Astrocyte (in vitro differentiated cells and primary cell): ENCODE measurements at regions not wholly inside any gene's neighbourhood (a gene's known extent, or its start where the extent isn't known, plus 50 kb on each side); places are given as distances from the start of the nearest gene placed in this dataset.

Experiments
- DNase-seq: peaks from one replicate; pipeline ENCODE4 v3.0.0-alpha.2; 2010; ENCODE audit warnings: low read depth
- FAIRE-seq: peaks from 2 replicates; lab custom pipeline; 2011; peaks lifted over from hg19 to GRCh38; lab: Jason Lieb, UNC
- H2AFZ ChIP-seq: 2 replicates; pipeline ENCODE4 v1.6.0; 2012; ENCODE audit warnings: low read depth, low read length, inconsistent platforms
- H3K27ac ChIP-seq: 2 replicates; pipeline ENCODE4 v1.5.1; 2011; ENCODE audit warnings: low read depth, low read length, inconsistent platforms
- H3K27me3 ChIP-seq: 2 replicates; pipeline ENCODE4 v1.6.0; 2011; ENCODE audit warnings: low read length, inconsistent platforms; ENCODE audit not compliant: insufficient read depth
- H3K36me3 ChIP-seq: 2 replicates; pipeline ENCODE4 v1.5.1; 2011; ENCODE audit warnings: low read length, inconsistent platforms; ENCODE audit not compliant: insufficient read depth
- H3K4me1 ChIP-seq: 2 replicates; pipeline ENCODE4 v1.5.1; 2011; ENCODE audit warnings: low read length, inconsistent platforms; ENCODE audit not compliant: insufficient read depth
- H3K4me2 ChIP-seq: 2 replicates; pipeline ENCODE4 v1.6.0; 2012; ENCODE audit warnings: low read length, inconsistent platforms
- H3K4me3 ChIP-seq: 2 replicates; pipeline ENCODE4 v1.5.1; 2011; ENCODE audit warnings: low read depth, mild to moderate bottlenecking, low read length, inconsistent platforms; ENCODE audit not compliant: insufficient read depth
- H3K79me2 ChIP-seq: 2 replicates; pipeline ENCODE4 v1.6.0; 2012; ENCODE audit warnings: mild to moderate bottlenecking, low read length, inconsistent platforms; ENCODE audit not compliant: insufficient read depth
- H3K9ac ChIP-seq: 2 replicates; pipeline ENCODE4 v1.6.0; 2012; ENCODE audit warnings: mild to moderate bottlenecking, low read length, inconsistent platforms
- H3K9me3 ChIP-seq: 2 replicates; pipeline ENCODE4 v1.5.1; 2012; ENCODE audit warnings: low read depth, mild to moderate bottlenecking, low read length, inconsistent platforms; ENCODE audit not compliant: insufficient read depth
- H4K20me1 ChIP-seq: 2 replicates; pipeline ENCODE4 v1.6.0; 2012; ENCODE audit warnings: low read length, inconsistent platforms; ENCODE audit not compliant: insufficient read depth
- H3K27ac Mint-ChIP-seq: one replicate; pipeline ENCODE4 v1.8.0; 2021; ENCODE audit warnings: mild to moderate bottlenecking, mixed read lengths; ENCODE audit not compliant: unreplicated experiment
- H3K27me3 Mint-ChIP-seq: one replicate; pipeline ENCODE4 v1.8.0; 2021; ENCODE audit warnings: low read depth, mixed read lengths; ENCODE audit not compliant: unreplicated experiment
- H3K36me3 Mint-ChIP-seq: one replicate; pipeline ENCODE4 v1.8.0; 2021; ENCODE audit warnings: low read depth, mixed read lengths; ENCODE audit not compliant: unreplicated experiment
- H3K4me1 Mint-ChIP-seq: one replicate; pipeline ENCODE4 v1.8.0; 2021; ENCODE audit warnings: low read depth, mixed read lengths; ENCODE audit not compliant: unreplicated experiment
- H3K4me3 Mint-ChIP-seq: one replicate; pipeline ENCODE4 v1.8.0; 2021; ENCODE audit warnings: mild to moderate bottlenecking, moderate library complexity, mixed read lengths; ENCODE audit not compliant: unreplicated experiment
- H3K9me3 Mint-ChIP-seq: one replicate; pipeline ENCODE4 v1.8.0; 2021; ENCODE audit warnings: mild to moderate bottlenecking, mixed read lengths; ENCODE audit not compliant: unreplicated experiment
- CTCF ChIP-seq: IDR thresholded peaks from 2 replicates; pipeline ENCODE4 v1.5.1; 2011; ENCODE audit warnings: low read depth, mild to moderate bottlenecking, inconsistent platforms, low read length, moderate library complexity; ENCODE audit not compliant: insufficient read depth
- EZH2 ChIP-seq: IDR thresholded peaks from 2 replicates; pipeline ENCODE4 v1.6.1; 2012; ENCODE audit warnings: mild to moderate bottlenecking, low read length, inconsistent platforms; ENCODE audit not compliant: insufficient read depth

- Histone ChIP-seq H3K4me3 (no peak overlapping the region), H3K79me2 (no peaks in the 10 kb centered on the region), H4K20me1 (no peaks in the 10 kb centered on the region), H3K36me3 (no peaks in the 10 kb centered on the region), H3K4me2 (no peak overlapping the region), H2AFZ (no peak overlapping the region), H3K27ac (no peak overlapping the region), H3K27me3 (no peaks in the 10 kb centered on the region), H3K4me1 (no peaks in the 10 kb centered on the region), H3K9ac (no peak overlapping the region), H3K9me3 (no peaks in the 10 kb centered on the region)
- Mint-ChIP-seq H3K4me3 (no peak overlapping the region), H3K27me3 (no peaks in the 10 kb centered on the region), H3K36me3 (no peaks in the 10 kb centered on the region), H3K4me1 (peaks cover 16% of the 10 kb centered on the region), H3K9me3 (peaks cover 3% of the 10 kb centered on the region), H3K27ac (peak overlapping the region; percentile 1)
- FAIRE-seq (no peak), DNase-seq (peak; percentile 39)
- TF ChIP-seq CTCF (no peak), EZH2 (no peak)
Measured at GRCh38 chr5:125002727-125003598, 256.5 kb upstream of the ZNF608 start.

- Histone ChIP-seq H4K20me1 (no peaks in the 10 kb centered on the region), H3K4me3 (no peak overlapping the region), H3K36me3 (no peaks in the 10 kb centered on the region), H3K4me2 (no peak overlapping the region), H3K9ac (no peak overlapping the region), H3K9me3 (no peaks in the 10 kb centered on the region), H3K79me2 (no peaks in the 10 kb centered on the region), H2AFZ (no peak overlapping the region), H3K4me1 (no peaks in the 10 kb centered on the region), H3K27ac (no peak overlapping the region), H3K27me3 (no peaks in the 10 kb centered on the region)
- TF ChIP-seq EZH2 (no peak), CTCF (no peak)
- Mint-ChIP-seq H3K9me3 (peaks cover 6% of the 10 kb centered on the region), H3K4me3 (no peak overlapping the region), H3K27ac (no peak overlapping the region), H3K4me1 (peaks cover 16% of the 10 kb centered on the region), H3K36me3 (no peaks in the 10 kb centered on the region), H3K27me3 (no peaks in the 10 kb centered on the region)
- FAIRE-seq (no peak), DNase-seq (no peak)
Measured at GRCh38 chr5:125004009-125004408, 257.6 kb upstream of the ZNF608 start.

GRCh38 chr5:125005266-125005665 lies 258.8 kb upstream of the ZNF608 start:
- no peak for DNase-seq
- no peak overlapping the region for H3K27ac Mint-ChIP-seq

More at GRCh38 chr5:125005266-125005665, 258.8 kb upstream of the ZNF608 start:
- no peaks in the 10 kb centered on the region for H3K27me3 Mint-ChIP-seq
- peaks cover 16% of the 10 kb centered on the region for H3K4me1 Mint-ChIP-seq
- H3K4me1 ChIP-seq = no peaks in the 10 kb centered on the region
- H3K36me3 ChIP-seq = no peaks in the 10 kb centered on the region
- H3K4me3 Mint-ChIP-seq = no peak overlapping the region
- no peak overlapping the region for H3K27ac ChIP-seq
- FAIRE-seq = no peak
- no peaks in the 10 kb centered on the region for H3K36me3 Mint-ChIP-seq
- H3K4me2 ChIP-seq = no peak overlapping the region
- no peaks in the 10 kb centered on the region for H3K9me3 ChIP-seq
- no peaks in the 10 kb centered on the region for H3K79me2 ChIP-seq
- no peaks in the 10 kb centered on the region for H3K27me3 ChIP-seq
- no peak overlapping the region for H2AFZ ChIP-seq
- H3K9ac ChIP-seq = no peak overlapping the region
- H4K20me1 ChIP-seq = no peaks in the 10 kb centered on the region
- H3K4me3 ChIP-seq = no peak overlapping the region
- H3K9me3 Mint-ChIP-seq = peaks cover 6% of the 10 kb centered on the region
- TF ChIP-seq EZH2 (no peak), CTCF (no peak)
